SK-N-SH (cell line): ENCODE measurements at regions not wholly inside any gene's neighbourhood (a gene's known extent, or its start where the extent isn't known, plus 50 kb on each side); places are given as distances from the start of the nearest gene placed in this dataset.
A peak's percentile ranks its signal among the peaks of the same experiment; 100 is the strongest.

Experiments used
- CTCF ChIA-PET: fragments of 300-600, 350-600 bp; formaldehyde crosslinking; extraction: SDS; loops from one replicate; lab custom pipeline; 2021; lab: Yijun Ruan, JAX
- POLR2A ChIA-PET: fragments of 350-600 bp; sonication (Branson Sonifier 250); formaldehyde crosslinking; extraction: SDS; loops from one replicate; lab custom pipeline; 2020; ENCODE audit warnings: antibody characterized with exemption, inconsistent platforms; lab: Yijun Ruan, JAX
- DNase-seq: peaks from one replicate; pipeline ENCODE4 v3.0.0; 2012
- H2AFZ ChIP-seq: fragments of 200-600 bp; sonication (generic); 2 replicates; pipeline ENCODE4 v1.8.1; 2016; ENCODE audit warnings: antibody characterized with exemption, mild to moderate bottlenecking, low read depth
- H3F3A ChIP-seq: fragments of 200-600 bp; sonication (generic); replicated peaks from 2 replicates; pipeline ENCODE3; 2016; ENCODE audit warnings: antibody characterized with exemption, mild to moderate bottlenecking; ENCODE audit not compliant: insufficient read depth
- H3K27ac ChIP-seq, 2 experiments: fragments of 200-500 bp in 1 of 2; fragments of 200-600 bp in 1 of 2; sonication (Bioruptor generic) in 1 of 2; sonication (generic), shearing (Covaris generic) in 1 of 2; 2 replicates each; pipeline versions ENCODE4 v1.5.1 to v1.6.1; 2014 to 2016; ENCODE audit warnings: low read depth in 2 of 2, inconsistent platforms in 1 of 2, low read length in 1 of 2, mild to moderate bottlenecking in 1 of 2, mixed read lengths in 1 of 2
- H3K27me3 ChIP-seq: fragments of 200-600 bp; sonication (generic), shearing (Covaris generic); 2 replicates; pipeline ENCODE4 v1.6.1; 2016; ENCODE audit warnings: mixed run types; ENCODE audit not compliant: insufficient read depth
- H3K36me3 ChIP-seq, 2 experiments: fragments of 200-500 bp in 1 of 2; fragments of 200-600 bp in 1 of 2; sonication (Bioruptor generic) in 1 of 2; sonication (generic) in 1 of 2; replicated peaks in 1 of 2; 2 replicates each; pipeline versions ENCODE3 to v1.5.1; 2014 to 2016; ENCODE audit warnings: low read length in 1 of 2, mild to moderate bottlenecking in 1 of 2; ENCODE audit not compliant: insufficient read depth in 2 of 2, control insufficient read depth in 1 of 2
- H3K4me1 ChIP-seq, 2 experiments: fragments of 200-500 bp in 1 of 2; fragments of 200-600 bp in 1 of 2; sonication (Bioruptor generic) in 1 of 2; sonication (generic), shearing (Covaris generic) in 1 of 2; 2 replicates each; pipeline versions ENCODE4 v1.5.1 to v1.6.1; 2014 to 2016; ENCODE audit warnings: low read depth in 1 of 2, low read length in 1 of 2, mixed run types in 1 of 2; ENCODE audit not compliant: insufficient read depth in 2 of 2, control insufficient read depth in 1 of 2
- H3K4me2 ChIP-seq: fragments of 200-600 bp; sonication (generic), shearing (Covaris generic); 2 replicates; pipeline ENCODE4 v1.6.1; 2017; ENCODE audit warnings: mixed run types
- H3K4me3 ChIP-seq, 2 experiments: fragments of 200-500 bp in 1 of 2; fragments of 200-600 bp in 1 of 2; sonication (Bioruptor generic) in 1 of 2; sonication (generic), shearing (Covaris generic) in 1 of 2; 2 replicates each; pipeline versions ENCODE4 v1.5.1 to v1.8.1; 2014 to 2016; ENCODE audit warnings: low read depth in 2 of 2, inconsistent platforms in 1 of 2, low read length in 1 of 2, mild to moderate bottlenecking in 1 of 2, mixed read lengths in 1 of 2, moderate library complexity in 1 of 2
- H3K79me2 ChIP-seq: fragments of 200-600 bp; sonication (generic); 2 replicates; pipeline ENCODE4 v1.8.1; 2017; ENCODE audit warnings: mild to moderate bottlenecking; ENCODE audit not compliant: insufficient read depth
- H3K9ac ChIP-seq: fragments of 200-600 bp; sonication (generic); 2 replicates; pipeline ENCODE4 v1.6.1; 2017; ENCODE audit warnings: mixed run types
- H3K9me2 ChIP-seq: fragments of 200-600 bp; sonication (generic); 2 replicates; pipeline ENCODE4 v1.6.1; 2017; ENCODE audit warnings: mixed run types
- H3K9me3 ChIP-seq: fragments of 200-600 bp; sonication (generic); 2 replicates; pipeline ENCODE4 v1.6.1; 2017; ENCODE audit warnings: mixed run types, mild to moderate bottlenecking, moderate library complexity
- H4K20me1 ChIP-seq: fragments of 200-600 bp; sonication (generic); 2 replicates; pipeline ENCODE4 v1.6.1; 2017; ENCODE audit warnings: mild to moderate bottlenecking, mixed run types; ENCODE audit not compliant: insufficient read depth
- ELF1 ChIP-seq: IDR thresholded peaks from 2 replicates; pipeline ENCODE4 v1.4.0; 2012
- FOSL2 ChIP-seq: IDR thresholded peaks from 2 replicates; pipeline ENCODE4 v1.4.0; 2012; ENCODE audit warnings: low read depth, mild to moderate bottlenecking, moderate library complexity, borderline replicate concordance
- IRF3 ChIP-seq: fragments of 150-350 bp; IDR thresholded peaks from 2 replicates; pipeline ENCODE4 v1.6.1; 2016; ENCODE audit warnings: mild to moderate bottlenecking, low read depth, low read length
- REST ChIP-seq: IDR thresholded peaks from 2 replicates; pipeline ENCODE4 v1.6.1; 2012; ENCODE audit warnings: mild to moderate bottlenecking, low read depth, low read length, moderate library complexity
- SMC3 ChIP-seq: IDR thresholded peaks from 2 replicates; pipeline ENCODE4 v1.6.1; 2012; ENCODE audit warnings: low read depth, low read length, improper control_type of control experiment
- USF1 ChIP-seq: IDR thresholded peaks from 2 replicates; pipeline ENCODE4 v1.4.0; 2012; ENCODE audit warnings: low read depth, borderline replicate concordance
- YY1 ChIP-seq: IDR thresholded peaks from 2 replicates; pipeline ENCODE4 v1.4.0; 2012; ENCODE audit warnings: low read depth, mild to moderate bottlenecking
- WGBS: methylation state at CpG from one replicate; pipeline ENCODE4 v1.1.6; 2017; ENCODE audit warnings: low lambda C conversion rate; 5-methylcytosine and 5-hydroxymethylcytosine counted together

- Histone ChIP-seq H3K4me1 (no peaks in the 10 kb centered on the region; a peak in 1 of 4 replicates), H3K36me3 (no peaks in the 10 kb centered on the region), H3K27ac (no peak overlapping the region), H3K79me2 (no peaks in the 10 kb centered on the region), H3K9me2 (no peaks in the 10 kb centered on the region), H3K4me2 (no peak overlapping the region), H3F3A (no peaks in the 10 kb centered on the region), H3K4me3 (no peak overlapping the region), H3K9ac (no peak overlapping the region), H3K9me3 (no peaks in the 10 kb centered on the region), H2AFZ (no peak overlapping the region), H3K27me3 (no peaks in the 10 kb centered on the region), H4K20me1 (no peaks in the 10 kb centered on the region)
- CTCF ChIA-PET = interaction anchor here (1.5 to 2.4 kb wide), 4 partner anchors 9 to 264 kb away, joined by 4 to 9 read pairs (median 8); no protein-coding TSS in a partner anchor
- whole genome bisulfite sequencing = 51% methylated on average over 5 of the region's 5 CpGs
- no peak for DNase-seq
- TF ChIP-seq REST (peak; percentile 97), SMC3 (no peak)
- POLR2A ChIA-PET = no interaction called here
Measured at GRCh38 chr2:20925265-20925889, 102.5 kb upstream of the LDAH start.

- Histone ChIP-seq H3K27me3 (no peaks in the 10 kb centered on the region), H3K4me1 (peaks cover 13 to 20% of the 10 kb centered on the region in 2 experiments; a peak in 3 of 4 replicates), H3F3A (peaks cover 10% of the 10 kb centered on the region), H4K20me1 (no peaks in the 10 kb centered on the region), H3K9me3 (no peaks in the 10 kb centered on the region), H3K9me2 (no peaks in the 10 kb centered on the region), H3K4me3 (no peak overlapping the region), H2AFZ (no peak overlapping the region), H3K4me2 (no peak overlapping the region), H3K27ac (no peak overlapping the region), H3K9ac (no peak overlapping the region), H3K79me2 (no peaks in the 10 kb centered on the region), H3K36me3 (no peaks in the 10 kb centered on the region)
- no peak for TF ChIP-seq YY1
- TF ChIP-seq FOSL2 = no peak
- no peak for TF ChIP-seq USF1
- TF ChIP-seq ELF1 = no peak
- no peak for TF ChIP-seq IRF3
- ChIA-PET POLR2A (no interaction called here), CTCF (interaction anchor here (0.5 to 5.0 kb wide), 7 partner anchors 14 to 652 kb away, joined by 3 to 29 read pairs (median 3); no protein-coding TSS in a partner anchor)
- DNase-seq = no peak
- WGBS = 57% methylated on average over 7 of the region's 8 CpGs
Measured at GRCh38 chr2:20919297-20919800, 96.4 kb upstream of the LDAH start.
